ENCODE measurements at regions not wholly inside any gene's neighbourhood (a gene's known extent, or its start where the extent isn't known, plus 50 kb on each side); places are given as distances from the start of the nearest gene placed in this dataset.
A peak's percentile ranks its signal among the peaks of the same experiment; 100 is the strongest.

GRCh38 chr1:30425046-30425445, 298.3 kb downstream of the MATN1 start:
- WGBS, 2 experiments (ENCODE audit: insufficient coverage in 1 of 2, insufficient read length in 1 of 2) = 89 to 100% methylated on average over 2 to 4 of the region's 4 CpGs
- no peaks in the 10 kb centered on the region for H3K9me3 Mint-ChIP-seq
- Histone ChIP-seq H3K9me3 (ENCODE audit: control insufficient read depth, low read length) (peaks cover 7% of the 10 kb centered on the region), H3K27me3 (ENCODE audit: control insufficient read depth, insufficient read depth, low read length, poor library complexity, severe bottlenecking) (no peaks in the 10 kb centered on the region), H3K36me3 (ENCODE audit: control insufficient read depth, insufficient read depth, low read length) (no peaks in the 10 kb centered on the region), H3K9ac (ENCODE audit: extremely low read depth, low read length, poor library complexity, severe bottlenecking) (no peak overlapping the region), H3K27ac (ENCODE audit: low read depth, low read length) (no peak overlapping the region), H3K4me3 (ENCODE audit: low read length) (no peak overlapping the region), H3K4me1 (ENCODE audit: control insufficient read depth, insufficient read depth, low read length) (no peaks in the 10 kb centered on the region)
- no peak for TF ChIP-seq CTCF (conservative IDR thresholded peaks at IDR 0.05)
- peaks cover 7% of the 10 kb centered on the region for H3K4me1 Mint-ChIP-seq
- no peak for DNase-seq
- H3K27me3 Mint-ChIP-seq (ENCODE audit: insufficient read depth) = peaks cover 13% of the 10 kb centered on the region
- no peaks in the 10 kb centered on the region for H3K36me3 Mint-ChIP-seq (ENCODE audit: low read depth)
- H3K4me3 Mint-ChIP-seq = no peak overlapping the region
- no peak overlapping the region for H3K27ac Mint-ChIP-seq

GRCh38 chr1:30423570-30423969, 299.8 kb downstream of the MATN1 start:
- no peak for TF ChIP-seq CTCF (conservative IDR thresholded peaks at IDR 0.05)
- DNase-seq = no peak
- 88 to 94% methylated on average over 2 to 3 of the region's 3 CpGs for WGBS, 2 experiments (ENCODE audit: insufficient coverage in 1 of 2, insufficient read length in 1 of 2)

GRCh38 chr1:30422251-30422650, 301.1 kb downstream of the MATN1 start:
- H3K36me3 Mint-ChIP-seq (ENCODE audit: low read depth) = no peaks in the 10 kb centered on the region
- DNase-seq = peak; percentile 31
- Histone ChIP-seq H3K9ac (ENCODE audit: extremely low read depth, low read length, poor library complexity, severe bottlenecking) (no peak overlapping the region), H3K27ac (ENCODE audit: low read depth, low read length) (no peak overlapping the region), H3K9me3 (ENCODE audit: control insufficient read depth, low read length) (no peaks in the 10 kb centered on the region), H3K4me3 (ENCODE audit: low read length) (no peak overlapping the region), H3K4me1 (ENCODE audit: control insufficient read depth, insufficient read depth, low read length) (no peaks in the 10 kb centered on the region), H3K27me3 (ENCODE audit: control insufficient read depth, insufficient read depth, low read length, poor library complexity, severe bottlenecking) (no peaks in the 10 kb centered on the region), H3K36me3 (ENCODE audit: control insufficient read depth, insufficient read depth, low read length) (no peaks in the 10 kb centered on the region)
- H3K4me1 Mint-ChIP-seq = peaks cover 8% of the 10 kb centered on the region
- no peak overlapping the region for H3K27ac Mint-ChIP-seq
- WGBS, 2 experiments (ENCODE audit: insufficient coverage in 1 of 2, insufficient read length in 1 of 2) = 90% methylated on average over 2 of the region's 2 CpGs
- H3K4me3 Mint-ChIP-seq = no peak overlapping the region
- no peaks in the 10 kb centered on the region for H3K9me3 Mint-ChIP-seq
- TF ChIP-seq CTCF (conservative IDR thresholded peaks at IDR 0.05) = no peak
- peaks cover 3% of the 10 kb centered on the region for H3K27me3 Mint-ChIP-seq (ENCODE audit: insufficient read depth)

More at GRCh38 chr1:30423570-30423969, 299.8 kb downstream of the MATN1 start:
- H3K9me3 Mint-ChIP-seq = no peaks in the 10 kb centered on the region
- peaks cover 14% of the 10 kb centered on the region for H3K4me1 Mint-ChIP-seq
- Histone ChIP-seq H3K4me3 (ENCODE audit: low read length) (no peak overlapping the region), H3K4me1 (ENCODE audit: control insufficient read depth, insufficient read depth, low read length) (no peaks in the 10 kb centered on the region), H3K9ac (ENCODE audit: extremely low read depth, low read length, poor library complexity, severe bottlenecking) (no peak overlapping the region), H3K27me3 (ENCODE audit: control insufficient read depth, insufficient read depth, low read length, poor library complexity, severe bottlenecking) (no peaks in the 10 kb centered on the region), H3K9me3 (ENCODE audit: control insufficient read depth, low read length) (peaks cover 3% of the 10 kb centered on the region), H3K36me3 (ENCODE audit: control insufficient read depth, insufficient read depth, low read length) (no peaks in the 10 kb centered on the region), H3K27ac (ENCODE audit: low read depth, low read length) (no peak overlapping the region)
- peaks cover 4% of the 10 kb centered on the region for H3K27me3 Mint-ChIP-seq (ENCODE audit: insufficient read depth)
- H3K4me3 Mint-ChIP-seq = no peak overlapping the region
- H3K36me3 Mint-ChIP-seq (ENCODE audit: low read depth) = no peaks in the 10 kb centered on the region
- H3K27ac Mint-ChIP-seq = no peak overlapping the region

Data from endodermal cell (in vitro differentiated cells).